Tibial artery (tissue), 4 donors: ENCODE measurements at regions not wholly inside any gene's neighbourhood (a gene's known extent, or its start where the extent isn't known, plus 50 kb on each side); places are given as distances from the start of the nearest gene placed in this dataset.

Experiments used
- DNase-seq, 2 donors: peaks; one replicate each; pipeline ENCODE4 v3.0.0-alpha.2; 2019
- H3K27ac ChIP-seq, 2 donors: fragments of 200-600 bp; sonication (generic) in 1 of 2; 1 replicate in 1 of 2; 2 replicates in 1 of 2; pipeline ENCODE4 v1.5.1; 2018 to 2019; ENCODE audit warnings: mild to moderate bottlenecking in 1 of 2
- H3K27me3 ChIP-seq, 2 donors: fragments of 200-600 bp; sonication (generic) in 1 of 2; one replicate each; pipeline versions ENCODE4 v1.5.1 to v1.6.0; 2016 to 2019
- H3K36me3 ChIP-seq, 3 donors: fragments of 200-600 bp; sonication (generic) in 2 of 3; one replicate each; pipeline ENCODE4 v1.5.1; 2016 to 2019; ENCODE audit warnings: mild to moderate bottlenecking in 2 of 3
- H3K4me1 ChIP-seq, 4 donors: fragments of 200-600 bp; sonication (generic) in 2 of 4; 1 replicate in 3 of 4; 2 replicates in 1 of 4; pipeline ENCODE4 v1.5.1; 2016 to 2019
- H3K4me3 ChIP-seq, 2 donors: fragments of 200-600 bp; sonication (generic) in 1 of 2; 1 replicate in 1 of 2; 2 replicates in 1 of 2; pipeline ENCODE4 v1.5.1; 2018 to 2019; ENCODE audit warnings: mild to moderate bottlenecking in 2 of 2
- H3K9me3 ChIP-seq, 3 donors: fragments of 200-600 bp; sonication (generic) in 1 of 3; one replicate each; pipeline ENCODE4 v1.5.1; 2016 to 2019
- CTCF ChIP-seq, 2 experiments: fragments of 200-600 bp in 1 of 2; fragments of 450-650 bp in 1 of 2; IDR thresholded peaks; one replicate each; pipeline ENCODE4 v1.5.1; 2017 to 2019; ENCODE audit warnings: antibody characterized with exemption in 2 of 2, mild to moderate bottlenecking in 1 of 2, moderate library complexity in 1 of 2
- intact Hi-C: fragments of 100-400 bp; cut with DNase I; formaldehyde crosslinking; loops from one replicate; pipeline ENCODE4 v1.15.0; 2023; ENCODE audit warnings: low total_unique reads

GRCh38 chr6:164037171-164037870 lies 622.8 kb downstream of the QKI start:
- no peak for TF ChIP-seq CTCF (IDR thresholded peaks at IDR 0.05)
- H3K27ac ChIP-seq: no peak overlapping the region
- no peak overlapping the region for H3K4me3 ChIP-seq
- H3K9me3 ChIP-seq: no peaks in the 10 kb centered on the region
- H3K27me3 ChIP-seq: peaks cover 0 to 2% of the 10 kb centered on the region in 2 donors
- intact Hi-C loops: no loop called here
- no peaks in the 10 kb centered on the region for H3K36me3 ChIP-seq
- DNase-seq: no peak
- H3K4me1 ChIP-seq: no peaks in the 10 kb centered on the region

GRCh38 chr6:164035900-164036485 lies 621.5 kb downstream of the QKI start:
- Histone ChIP-seq H3K27me3 (no peaks in the 10 kb centered on the region), H3K4me1 (no peaks in the 10 kb centered on the region), H3K4me3 (no peak overlapping the region), H3K27ac (no peak overlapping the region), H3K36me3 (no peaks in the 10 kb centered on the region), H3K9me3 (no peaks in the 10 kb centered on the region)
- TF ChIP-seq CTCF (IDR thresholded peaks at IDR 0.05): no peak
- intact Hi-C loops: no loop called here
- no peak for DNase-seq

GRCh38 chr6:164034602-164035140 lies 620.2 kb downstream of the QKI start:
- no peaks in the 10 kb centered on the region for H3K27me3 ChIP-seq
- DNase-seq: no peak
- intact Hi-C loops: no loop called here
- H3K9me3 ChIP-seq: no peaks in the 10 kb centered on the region
- TF ChIP-seq CTCF (IDR thresholded peaks at IDR 0.05): no peak
- no peaks in the 10 kb centered on the region for H3K36me3 ChIP-seq
- no peaks in the 10 kb centered on the region for H3K4me1 ChIP-seq
- H3K4me3 ChIP-seq: no peak overlapping the region
- no peak overlapping the region for H3K27ac ChIP-seq

GRCh38 chr6:164025180-164025579 lies 610.7 kb downstream of the QKI start:
- Histone ChIP-seq H3K27ac (no peak overlapping the region), H3K36me3 (no peaks in the 10 kb centered on the region), H3K9me3 (no peaks in the 10 kb centered on the region), H3K27me3 (peaks cover 0 to 12% of the 10 kb centered on the region in 2 donors), H3K4me1 (no peaks in the 10 kb centered on the region), H3K4me3 (no peak overlapping the region)
- TF ChIP-seq CTCF (IDR thresholded peaks at IDR 0.05): no peak
- DNase-seq: no peak
- intact Hi-C loops: no loop called here

GRCh38 chr6:164023535-164023934 lies 609.0 kb downstream of the QKI start:
- Histone ChIP-seq H3K4me1 (no peaks in the 10 kb centered on the region), H3K27ac (no peak overlapping the region), H3K9me3 (no peaks in the 10 kb centered on the region), H3K27me3 (peaks cover 0 to 15% of the 10 kb centered on the region in 2 donors), H3K36me3 (no peaks in the 10 kb centered on the region), H3K4me3 (no peak overlapping the region)
- no peak for DNase-seq
- no peak for TF ChIP-seq CTCF (IDR thresholded peaks at IDR 0.05)
- intact Hi-C loops: no loop called here
